SK-N-MC (cell line): ENCODE measurements at regions not wholly inside any gene's neighbourhood (a gene's known extent, or its start where the extent isn't known, plus 50 kb on each side); places are given as distances from the start of the nearest gene placed in this dataset.

Experiments used
- DNase-seq: peaks from one replicate; pipeline ENCODE4 v3.0.0-alpha.2; 2011; ENCODE audit warnings: low read depth, low spot score
- H3K27ac ChIP-seq: fragments of 200-600 bp; sonication (generic); 2 replicates; pipeline ENCODE4 v1.5.1; 2016; ENCODE audit warnings: mixed run types
- H3K36me3 ChIP-seq: fragments of 200-600 bp; sonication (generic); 2 replicates; pipeline ENCODE4 v1.6.1; 2017; ENCODE audit warnings: antibody characterized with exemption, low read length, mixed read lengths; ENCODE audit not compliant: insufficient read depth
- H3K4me3 ChIP-seq: fragments of 200-600 bp; sonication (generic); 2 replicates; pipeline ENCODE4 v1.5.1; 2016
- H3K9ac ChIP-seq: fragments of 200-600 bp; sonication (generic); 2 replicates; pipeline ENCODE4 v1.8.0; 2017; ENCODE audit warnings: mixed run types, mixed read lengths; ENCODE audit not compliant: insufficient read length
- H3K9me3 ChIP-seq: fragments of 200-600 bp; sonication (generic); 2 replicates; pipeline ENCODE4 v1.6.1; 2017; ENCODE audit warnings: low read depth, mild to moderate bottlenecking, antibody characterized with exemption, low read length, moderate library complexity, mixed read lengths
- EZH2 ChIP-seq: fragments of 200-600 bp; sonication (generic); IDR thresholded peaks from one replicate; pipeline ENCODE4 v1.6.1; 2017; ENCODE audit warnings: antibody characterized with exemption
- FOXP2 ChIP-seq: optimal IDR thresholded peaks from 2 replicates; pipeline ENCODE3; 2011; ENCODE audit warnings: mild to moderate bottlenecking, moderate library complexity; ENCODE audit not compliant: insufficient read depth; ENCODE audit errors: extremely low read length, control extremely low read depth
- POLR2AphosphoS5 ChIP-seq: IDR thresholded peaks from 2 replicates; pipeline ENCODE4 v1.6.1; 2012; ENCODE audit warnings: mild to moderate bottlenecking, low read depth, low read length, borderline replicate concordance

DNA sequence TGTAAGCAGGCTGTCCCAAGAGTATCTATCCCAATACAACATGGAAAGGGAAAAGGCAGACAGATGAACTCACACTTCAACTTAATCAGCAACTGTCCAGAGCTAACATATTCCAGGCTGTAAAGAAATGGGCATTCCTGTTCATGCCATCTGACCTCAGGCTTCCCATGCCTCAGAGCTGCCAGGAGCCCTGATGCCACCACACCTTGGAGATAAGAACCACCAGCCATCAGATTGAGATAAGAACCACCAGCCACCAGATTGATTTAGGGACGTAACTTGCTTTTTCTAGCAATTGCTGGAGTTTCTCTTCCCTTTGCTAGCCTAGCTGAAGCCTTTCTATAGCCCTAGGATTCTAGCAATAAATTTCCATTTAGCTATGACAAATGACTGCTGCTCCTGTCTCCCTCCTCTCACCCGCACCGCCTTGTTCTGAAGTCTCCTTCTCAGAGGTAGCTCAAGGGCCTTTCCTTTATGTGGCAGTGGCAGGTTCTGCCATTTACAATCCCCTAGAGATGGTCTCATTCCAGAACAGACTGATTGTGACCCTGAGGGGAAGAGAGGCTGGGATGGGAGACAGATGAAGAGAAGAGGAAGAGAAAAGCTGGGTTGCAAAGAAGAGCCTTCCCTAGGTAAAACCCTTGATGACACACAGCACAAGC, 88.0 kb upstream of the CTTNBP2NL start:
- Histone ChIP-seq H3K9ac (no peak overlapping the region), H3K36me3 (no peaks in the 10 kb centered on the region), H3K9me3 (no peaks in the 10 kb centered on the region), H3K27ac (no peak overlapping the region), H3K4me3 (no peak overlapping the region)
- TF ChIP-seq POLR2AphosphoS5 = no peak
- no peak for TF ChIP-seq EZH2
- TF ChIP-seq FOXP2 = no peak
- no peak for DNase-seq

- TF ChIP-seq EZH2 = no peak
- TF ChIP-seq FOXP2 = no peak
- TF ChIP-seq POLR2AphosphoS5 = no peak
- Histone ChIP-seq H3K9me3 (no peaks in the 10 kb centered on the region), H3K27ac (no peak overlapping the region), H3K4me3 (no peak overlapping the region), H3K36me3 (no peaks in the 10 kb centered on the region), H3K9ac (no peak overlapping the region)
- peak; percentile 10 for DNase-seq
Measured at GRCh38 chr1:112308716-112309115, 87.3 kb upstream of the CTTNBP2NL start.

DNA sequence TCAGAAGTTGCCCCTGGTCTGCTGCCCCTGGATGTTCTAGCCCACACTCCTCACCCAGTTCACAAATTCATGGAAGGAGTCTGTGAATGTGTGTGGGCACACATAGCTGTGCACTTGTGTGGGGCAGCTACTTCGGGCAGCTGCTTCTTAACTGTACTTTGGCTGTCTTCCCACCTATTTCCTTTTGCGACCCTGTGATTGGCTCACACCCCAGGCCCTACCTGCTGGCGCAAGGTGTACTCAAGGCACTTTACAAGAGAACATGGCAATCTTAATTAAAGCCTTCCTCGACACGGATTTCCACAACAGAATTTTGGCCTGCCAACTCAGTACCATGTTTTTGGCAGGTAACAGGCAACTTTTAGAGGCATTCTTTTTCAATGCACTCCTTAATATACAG, 86.5 kb upstream of the CTTNBP2NL start:
- H3K9me3 ChIP-seq = no peaks in the 10 kb centered on the region
- TF ChIP-seq EZH2 = no peak
- TF ChIP-seq POLR2AphosphoS5 = no peak
- no peak for TF ChIP-seq FOXP2
- no peak overlapping the region for H3K27ac ChIP-seq
- no peaks in the 10 kb centered on the region for H3K36me3 ChIP-seq
- DNase-seq = no peak
- no peak overlapping the region for H3K9ac ChIP-seq
- H3K4me3 ChIP-seq = no peak overlapping the region

DNA sequence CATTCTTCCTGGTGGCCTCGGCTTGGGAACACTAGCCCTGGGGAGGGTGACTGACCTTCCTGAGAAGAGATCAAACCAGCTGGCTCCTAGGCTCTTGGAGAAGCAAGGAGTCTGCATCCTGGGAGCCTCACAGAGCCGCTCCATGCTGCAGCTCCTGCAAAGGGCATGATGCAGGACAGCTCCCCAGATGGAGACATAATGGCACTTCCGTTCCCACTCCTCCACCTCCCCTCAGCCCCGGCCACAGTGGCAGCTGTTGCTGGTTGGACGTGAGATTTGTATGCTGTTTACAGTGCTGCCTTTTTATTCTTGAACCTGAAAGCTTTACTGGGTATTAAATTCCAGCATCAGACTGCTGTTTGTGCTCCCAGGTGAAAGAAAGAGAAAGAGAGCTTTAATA, 83.7 kb upstream of the CTTNBP2NL start:
- no peaks in the 10 kb centered on the region for H3K9me3 ChIP-seq
- no peak overlapping the region for H3K4me3 ChIP-seq
- TF ChIP-seq FOXP2 (no peak), POLR2AphosphoS5 (no peak)
- no peak overlapping the region for H3K27ac ChIP-seq
- no peaks in the 10 kb centered on the region for H3K36me3 ChIP-seq
- DNase-seq = no peak
- no peak overlapping the region for H3K9ac ChIP-seq

DNA sequence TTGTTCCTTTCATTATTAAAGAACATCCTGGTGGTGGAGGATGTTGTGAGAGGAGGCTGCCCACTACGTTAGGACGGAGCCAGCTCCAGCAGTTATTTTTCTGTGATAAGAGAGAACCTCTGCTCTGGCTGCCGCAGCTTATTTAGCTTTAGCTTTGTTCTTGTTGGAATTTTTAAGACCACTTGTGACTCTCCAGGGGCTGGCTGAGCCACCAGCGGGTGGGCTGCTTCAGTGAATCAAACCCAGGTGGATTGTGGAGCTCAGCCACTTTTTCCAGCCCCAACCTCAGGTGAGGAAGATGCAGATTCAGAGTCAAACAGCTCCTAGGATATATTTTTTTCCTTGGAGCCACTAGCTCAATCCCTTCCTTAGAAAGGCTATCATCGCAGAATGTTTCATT, 83.1 kb upstream of the CTTNBP2NL start:
- no peaks in the 10 kb centered on the region for H3K36me3 ChIP-seq
- no peak overlapping the region for H3K4me3 ChIP-seq
- H3K27ac ChIP-seq = no peak overlapping the region
- no peak for DNase-seq
- H3K9me3 ChIP-seq = no peaks in the 10 kb centered on the region
- TF ChIP-seq EZH2 (no peak), POLR2AphosphoS5 (no peak), FOXP2 (no peak)
- H3K9ac ChIP-seq = no peak overlapping the region

DNA sequence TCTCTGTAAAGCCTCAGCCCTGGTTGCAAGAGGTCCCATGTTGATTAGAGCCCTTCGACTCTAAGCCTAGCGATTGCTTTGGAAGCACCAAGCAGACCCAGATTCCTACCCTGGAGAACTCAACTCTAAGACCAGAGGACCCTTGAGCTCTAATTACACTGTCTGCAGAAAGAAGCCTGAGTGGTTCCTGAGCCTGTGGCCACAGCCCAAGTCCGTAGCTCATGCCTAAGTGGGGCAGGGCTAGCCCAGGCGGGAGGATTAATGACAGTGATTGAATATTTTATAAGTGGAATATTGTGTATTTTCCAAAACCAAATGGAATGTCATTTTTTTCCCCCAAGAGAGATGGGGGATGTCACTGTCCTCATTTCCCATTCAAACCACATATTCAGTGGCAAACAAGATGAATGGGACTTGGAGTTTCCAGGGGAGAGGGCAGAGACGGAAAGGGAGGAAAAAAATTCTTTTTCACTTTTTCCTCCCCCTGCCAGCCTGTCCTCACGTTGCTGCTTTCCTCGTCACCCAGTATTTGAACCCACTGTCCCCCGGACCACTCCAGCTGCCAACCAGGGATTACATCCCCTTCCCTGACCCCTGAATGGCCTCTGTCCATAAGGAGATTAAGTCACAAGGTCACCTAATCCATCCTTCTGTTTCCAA, 79.6 kb upstream of the CTTNBP2NL start:
- Histone ChIP-seq H3K9ac (no peak overlapping the region), H3K4me3 (no peak overlapping the region), H3K36me3 (no peaks in the 10 kb centered on the region), H3K27ac (no peak overlapping the region), H3K9me3 (no peaks in the 10 kb centered on the region)
- TF ChIP-seq EZH2 = no peak
- no peak for TF ChIP-seq POLR2AphosphoS5
- no peak for DNase-seq

DNA sequence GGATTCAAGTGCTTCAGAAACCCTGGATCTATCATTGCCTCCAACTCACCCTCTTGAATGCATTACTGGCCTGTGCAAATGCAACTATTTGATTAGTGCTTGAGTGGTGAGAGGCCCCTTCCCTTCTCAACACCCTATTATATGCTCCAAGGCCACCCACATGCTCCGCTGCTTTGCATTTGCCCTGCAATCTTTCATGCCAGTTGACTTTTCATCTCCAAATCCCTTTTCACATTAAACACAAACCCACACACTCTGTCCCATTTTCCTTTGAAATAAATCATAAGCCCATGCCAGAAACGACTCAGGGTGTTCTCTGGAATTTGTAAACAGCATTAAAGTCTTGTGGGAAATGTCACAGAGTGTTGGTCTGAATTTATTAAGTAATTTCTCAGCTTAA, 78.9 kb upstream of the CTTNBP2NL start:
- Histone ChIP-seq H3K9ac (no peak overlapping the region), H3K9me3 (no peaks in the 10 kb centered on the region), H3K27ac (no peak overlapping the region), H3K4me3 (no peak overlapping the region), H3K36me3 (no peaks in the 10 kb centered on the region)
- no peak for DNase-seq
- TF ChIP-seq POLR2AphosphoS5 = no peak
- no peak for TF ChIP-seq EZH2
- TF ChIP-seq FOXP2 = no peak

DNA sequence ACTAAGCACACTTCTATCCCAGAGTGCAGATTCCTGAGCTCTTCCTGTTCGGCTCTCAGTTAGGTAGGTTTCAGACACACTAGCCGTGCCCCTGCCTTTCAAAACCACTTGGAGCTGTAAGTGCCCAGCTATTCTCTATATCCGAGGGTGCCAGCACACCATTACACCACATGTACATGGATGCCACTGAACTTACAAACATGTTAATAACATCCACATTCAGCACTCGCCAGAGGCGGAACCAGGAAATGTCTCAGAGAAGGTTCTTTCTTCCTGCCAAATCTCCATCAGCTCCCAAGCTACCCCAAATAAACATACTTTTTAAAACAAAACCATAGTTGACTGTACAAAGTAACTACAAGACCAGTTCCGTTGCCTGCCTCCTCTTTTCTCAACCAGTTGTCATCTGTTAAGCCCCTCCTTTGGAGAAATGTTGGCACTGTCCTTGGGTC, 78.4 kb upstream of the CTTNBP2NL start:
- TF ChIP-seq POLR2AphosphoS5 = no peak
- TF ChIP-seq FOXP2 = no peak
- no peak for TF ChIP-seq EZH2
- Histone ChIP-seq H3K9ac (no peak overlapping the region), H3K36me3 (no peaks in the 10 kb centered on the region), H3K4me3 (no peak overlapping the region), H3K27ac (no peak overlapping the region), H3K9me3 (no peaks in the 10 kb centered on the region)
- no peak for DNase-seq

- no peaks in the 10 kb centered on the region for H3K9me3 ChIP-seq
- H3K4me3 ChIP-seq = no peak overlapping the region
- no peaks in the 10 kb centered on the region for H3K36me3 ChIP-seq
- TF ChIP-seq EZH2 (no peak), POLR2AphosphoS5 (no peak)
- DNase-seq = no peak
- H3K27ac ChIP-seq = no peak overlapping the region
- no peak overlapping the region for H3K9ac ChIP-seq
Measured at GRCh38 chr1:112318263-112318662, 77.8 kb upstream of the CTTNBP2NL start.
